Stimulated activated CD4-positive, alpha-beta T cell treated with anti-CD3 and anti-CD28 coated beads, TNF-alpha, amount 100 ng/mL, for 4 hours (primary cell): ENCODE measurements at regions not wholly inside any gene's neighbourhood (a gene's known extent, or its start where the extent isn't known, plus 50 kb on each side); places are given as distances from the start of the nearest gene placed in this dataset.
"Not testable (repeated sequence)": the region's sequence is repeated elsewhere in the genome, so short reads cannot be mapped to it uniquely, and the experiment has no call there.

Experiments
- DNase-seq, 3 experiments: peaks; one replicate each; pipeline ENCODE4 v3.0.0-alpha.2; 2020; ENCODE audit warnings: low read depth in 3 of 3

- no peak for DNase-seq
These were observed 880.4 kb downstream of the TRIB2 start for GRCh38 chr2:13597176-13597575.

- DNase-seq: no peak
These were observed 884.8 kb downstream of the TRIB2 start for GRCh38 chr2:13601506-13601905.

- DNase-seq: no peak
These were observed 888.4 kb downstream of the TRIB2 start for GRCh38 chr2:13604951-13605661.

GRCh38 chr2:13607139-13607538 lies 890.4 kb downstream of the TRIB2 start:
- no peak for DNase-seq

- DNase-seq: no peak
These were observed 895.2 kb downstream of the TRIB2 start for GRCh38 chr2:13611939-13612338.

- DNase-seq: no peak
These were observed 899.3 kb downstream of the TRIB2 start for GRCh38 chr2:13616059-13616458.

- no peak for DNase-seq
These were observed 899.9 kb downstream of the TRIB2 start for GRCh38 chr2:13616616-13617015.

GRCh38 chr2:13628122-13628521 lies 911.4 kb downstream of the TRIB2 start:
- no peak for DNase-seq

- no peak for DNase-seq
These were observed 921.4 kb downstream of the TRIB2 start for GRCh38 chr2:13638181-13638580.

GRCh38 chr2:13649918-13650317 lies 933.2 kb downstream of the TRIB2 start:
- DNase-seq: no peak

GRCh38 chr2:13650586-13651180 lies 933.9 kb downstream of the TRIB2 start:
- no peak for DNase-seq

GRCh38 chr2:13651684-13652131 lies 935.0 kb downstream of the TRIB2 start:
- no peak for DNase-seq

GRCh38 chr2:13652531-13653313 lies 936.0 kb downstream of the TRIB2 start:
- no peak for DNase-seq

- no peak for DNase-seq
These were observed 937.7 kb downstream of the TRIB2 start for GRCh38 chr2:13654416-13654815.

GRCh38 chr2:13660231-13660630 lies 943.5 kb downstream of the TRIB2 start:
- DNase-seq: no peak

GRCh38 chr2:13662055-13662454 lies 945.3 kb downstream of the TRIB2 start:
- no peak for DNase-seq

- DNase-seq: no peak
These were observed 950.1 kb downstream of the TRIB2 start for GRCh38 chr2:13666582-13667414.

- no peak for DNase-seq
These were observed 950.6 kb downstream of the TRIB2 start for GRCh38 chr2:13667415-13667757.

GRCh38 chr2:13669607-13670006 lies 952.9 kb downstream of the TRIB2 start:
- no peak for DNase-seq

- DNase-seq: not testable (repeated sequence)
These were observed 957.1 kb downstream of the TRIB2 start for GRCh38 chr2:13673821-13674220.

GRCh38 chr2:13676269-13676668 lies 956.2 kb upstream of the LRATD1 start:
- no peak for DNase-seq

- no peak for DNase-seq
These were observed 950.6 kb upstream of the LRATD1 start for GRCh38 chr2:13681936-13682335.
